NCI-H146 treated with DMSO at 0.1 percent for 48 hours (cell line): ENCODE measurements at regions not wholly inside any gene's neighbourhood (a gene's known extent, or its start where the extent isn't known, plus 50 kb on each side); places are given as distances from the start of the nearest gene placed in this dataset.

Experiments used
- DNase-seq: peaks from one replicate; lab custom pipeline; 2025; ENCODE audit not compliant: unreplicated experiment; lab: John Stamatoyannopoulos, UW

GRCh38 chr3:72439321-72440183, 408.7 kb downstream of the SHQ1 start:
- DNase-seq = no peak

GRCh38 chr3:72437661-72438406, 410.4 kb downstream of the SHQ1 start:
- no peak for DNase-seq

GRCh38 chr3:72436863-72437592, 411.2 kb downstream of the SHQ1 start:
- DNase-seq = no peak

- DNase-seq = no peak
Observed at GRCh38 chr3:72434296-72434695, 413.9 kb downstream of the SHQ1 start.

DNA sequence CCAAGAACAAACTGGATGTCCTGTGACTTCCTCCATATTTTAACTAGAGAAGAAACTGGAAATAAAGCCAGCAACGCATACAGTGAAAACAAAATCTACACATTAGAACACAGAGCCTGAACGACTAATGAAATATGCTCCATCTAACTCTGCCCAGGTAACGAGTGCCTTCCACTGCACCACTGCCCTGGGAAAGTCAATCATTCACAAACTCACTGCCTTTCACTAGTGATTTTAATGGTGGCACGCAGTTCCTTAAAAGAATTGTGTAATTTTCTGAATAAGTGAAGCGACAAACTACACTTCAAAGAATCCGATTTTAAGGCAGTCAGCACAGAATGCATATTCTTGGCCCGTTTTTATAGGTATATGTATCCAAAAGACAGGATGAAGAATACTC, 416.0 kb downstream of the SHQ1 start:
- no peak for DNase-seq

- DNase-seq = no peak
Observed at GRCh38 chr3:72429589-72430353, 418.5 kb downstream of the SHQ1 start.

- DNase-seq = no peak
Observed at GRCh38 chr3:72428803-72429202, 419.4 kb downstream of the SHQ1 start.

DNA sequence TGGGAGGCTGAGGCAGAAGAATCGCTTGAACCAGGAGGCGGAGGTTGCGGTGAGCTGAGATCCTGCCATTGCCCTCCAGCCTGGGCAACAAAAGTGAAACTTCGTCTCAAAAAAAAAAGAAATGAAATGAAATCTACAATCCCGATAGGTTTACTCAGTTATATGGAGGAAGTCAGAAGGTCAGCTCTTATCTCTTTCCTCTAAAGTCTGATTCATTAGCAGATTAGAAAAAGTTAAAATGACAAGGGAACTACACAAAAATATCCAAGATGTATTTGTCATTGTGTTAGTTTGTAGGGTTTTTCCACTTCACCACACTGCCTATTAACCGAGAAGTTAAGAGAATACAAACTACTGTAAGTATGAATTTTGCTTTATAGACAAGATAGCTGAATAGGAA, 420.6 kb downstream of the SHQ1 start:
- DNase-seq = no peak

GRCh38 chr3:72426618-72427397, 421.4 kb downstream of the SHQ1 start:
- no peak for DNase-seq

DNA sequence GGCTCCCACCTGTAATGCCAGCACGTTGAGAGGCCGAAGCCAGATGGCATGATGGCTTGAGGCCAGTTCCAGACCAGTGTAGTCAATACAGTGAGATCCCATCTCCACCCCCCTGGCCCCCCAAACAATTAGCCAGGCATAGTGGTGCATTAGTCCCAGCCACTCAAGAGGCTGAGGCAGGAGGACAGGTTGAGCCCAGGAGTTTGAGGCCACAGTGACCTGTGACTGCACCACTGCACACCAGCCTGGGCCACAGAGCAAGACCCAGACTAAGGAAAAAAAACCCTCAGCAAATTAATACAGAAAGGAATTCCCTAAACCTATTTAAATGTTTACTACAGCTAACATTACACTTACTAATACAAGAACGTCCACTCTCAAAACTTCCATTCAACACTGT, 424.6 kb downstream of the SHQ1 start:
- DNase-seq = no peak

DNA sequence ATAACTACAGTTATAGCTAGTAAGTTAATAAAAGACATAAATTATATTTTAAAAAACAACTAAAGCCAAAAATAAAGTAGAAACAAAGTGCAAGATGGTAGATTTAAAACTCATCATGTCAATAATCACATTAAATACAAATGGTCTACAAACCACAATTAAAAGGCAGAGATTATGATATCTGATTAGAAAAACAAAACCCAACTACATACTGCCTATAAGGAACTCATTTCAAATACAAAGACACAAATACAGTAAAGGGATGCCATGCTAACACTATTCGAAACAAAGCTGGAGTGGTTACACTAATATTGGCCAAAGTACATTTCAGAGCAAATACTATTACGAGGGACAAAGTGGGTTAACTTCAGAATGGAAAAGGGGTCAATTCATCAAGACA, 426.5 kb downstream of the SHQ1 start:
- DNase-seq = no peak

DNA sequence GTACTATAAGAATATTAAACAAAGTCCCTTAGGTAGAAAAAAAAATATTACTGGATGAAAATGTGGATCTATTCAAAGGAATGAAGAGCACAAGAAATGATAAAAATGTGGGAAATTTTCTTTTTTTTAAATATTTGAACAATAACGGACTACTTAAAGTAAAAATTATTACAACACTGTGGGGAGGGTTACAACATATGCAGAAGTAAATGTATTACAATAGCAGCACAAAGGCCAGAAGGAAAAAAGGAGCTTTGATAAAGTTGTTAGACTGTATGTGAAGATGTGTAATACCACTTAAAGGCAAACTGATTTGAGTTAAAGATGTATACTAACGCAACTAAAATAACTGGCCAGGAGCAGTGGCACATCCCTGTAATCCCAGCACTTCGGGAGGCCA, 427.1 kb downstream of the SHQ1 start:
- no peak for DNase-seq

DNA sequence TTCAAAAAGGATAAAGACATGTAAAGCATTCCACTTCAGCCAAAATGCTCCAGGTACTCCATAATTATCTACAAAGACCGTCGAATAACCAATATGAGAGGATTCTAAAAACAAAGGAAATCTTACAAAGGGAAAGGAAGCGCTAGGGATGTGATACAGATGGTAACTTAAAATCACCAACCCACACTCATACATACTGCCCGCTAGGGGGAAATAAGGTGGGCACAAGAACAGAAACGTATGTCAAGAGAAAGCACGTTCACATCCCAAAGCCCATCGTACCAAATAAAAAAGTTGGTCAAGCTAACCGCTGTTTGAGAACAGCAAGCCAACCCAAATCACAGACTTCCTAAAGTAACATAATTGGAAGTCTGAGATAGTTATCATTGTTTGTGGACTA, 429.4 kb downstream of the SHQ1 start:
- no peak for DNase-seq

GRCh38 chr3:72418244-72418643, 430.0 kb downstream of the SHQ1 start:
- no peak for DNase-seq

DNA sequence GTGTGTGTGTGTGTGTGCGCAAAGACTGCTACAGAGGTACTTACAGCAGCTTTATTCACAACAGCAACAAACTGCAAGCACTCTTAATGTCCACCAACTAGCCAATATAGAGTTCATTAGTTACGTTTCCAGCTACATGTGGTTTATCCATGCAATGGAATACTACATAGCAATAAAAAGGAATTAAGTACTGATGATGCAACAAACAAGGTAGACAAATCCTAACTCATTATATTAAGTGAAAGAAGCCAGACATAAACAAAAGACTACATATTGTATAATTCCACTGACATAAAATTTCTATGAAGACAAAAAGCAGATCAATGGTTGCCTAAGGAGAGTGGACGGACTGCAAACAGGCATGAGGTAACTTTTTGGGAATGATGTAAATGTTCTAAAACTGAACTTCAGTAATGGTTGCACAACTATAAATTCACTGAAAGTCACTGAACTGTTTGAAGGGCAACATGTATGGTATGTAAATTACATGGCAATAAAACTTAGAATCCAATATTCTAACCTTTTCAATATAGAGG, 433.7 kb downstream of the SHQ1 start:
- DNase-seq = no peak

DNA sequence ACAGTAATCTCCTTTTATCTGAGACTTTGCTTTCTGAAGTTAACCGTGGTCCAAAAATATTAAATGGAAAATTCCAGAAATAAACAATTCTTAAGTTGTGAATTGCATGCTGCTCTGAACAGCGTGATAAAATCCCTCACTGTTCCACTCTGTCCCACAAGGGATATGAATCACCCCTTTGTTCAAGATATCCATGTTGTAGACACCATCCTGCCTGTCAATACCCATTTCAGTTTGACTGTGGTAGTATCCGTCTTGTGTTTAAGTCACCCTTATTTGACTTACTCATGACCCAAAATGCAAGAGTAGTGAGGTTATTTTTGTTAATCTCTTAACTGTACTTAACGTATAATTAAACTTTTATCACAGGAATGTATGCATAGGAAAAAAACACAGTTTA, 435.0 kb downstream of the SHQ1 start:
- no peak for DNase-seq

DNA sequence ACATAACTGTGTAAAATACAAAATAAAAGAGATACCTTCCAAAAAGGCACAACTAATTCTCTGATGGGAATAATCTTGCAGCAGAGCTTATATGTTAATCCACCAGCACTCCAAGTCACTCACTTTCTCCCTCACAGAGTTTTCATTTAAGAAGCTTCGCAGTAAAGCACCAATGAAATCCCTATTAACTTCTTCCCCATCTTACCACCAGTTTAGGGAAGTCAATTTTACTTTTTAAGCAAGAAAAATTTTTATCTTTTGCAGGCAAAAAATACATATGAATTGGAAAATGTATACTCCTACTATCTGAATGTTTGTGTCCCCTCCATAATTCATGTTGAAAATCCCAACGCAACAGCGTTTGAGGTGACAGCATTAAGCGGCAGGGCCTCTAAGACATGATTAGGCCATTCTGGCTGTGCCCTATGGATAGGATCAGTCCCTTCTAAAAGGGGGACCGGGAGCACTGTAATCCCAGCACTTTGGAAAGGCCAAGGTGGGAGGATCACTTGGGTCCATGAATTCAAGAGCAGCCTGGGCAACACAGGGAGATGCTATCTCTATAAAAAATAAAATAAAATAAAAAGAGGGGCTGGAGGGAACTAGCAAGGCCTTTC, 435.8 kb downstream of the SHQ1 start:
- no peak for DNase-seq

- no peak for DNase-seq
Observed at GRCh38 chr3:72411843-72412242, 436.4 kb downstream of the SHQ1 start.

DNA sequence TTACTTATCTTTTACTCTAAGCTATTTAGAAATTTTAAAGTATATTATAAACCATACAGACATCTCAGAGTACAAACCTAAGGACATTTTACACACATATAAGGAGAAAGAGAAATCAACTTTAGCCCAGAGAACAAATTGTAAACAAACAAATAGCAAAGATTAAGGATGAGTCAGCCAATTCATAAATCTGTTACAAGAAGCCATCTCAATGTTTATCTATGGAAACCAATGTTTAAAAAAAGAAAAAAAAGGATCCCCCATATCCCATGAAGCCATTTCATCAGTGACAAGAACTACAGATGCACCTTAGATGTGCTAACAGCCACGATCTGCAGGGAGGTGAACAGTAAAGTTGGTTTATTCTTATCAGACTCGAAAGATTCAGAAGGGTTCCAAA, 437.1 kb downstream of the SHQ1 start:
- DNase-seq = no peak
